HG02798 (cell line): ENCODE measurements at regions not wholly inside any gene's neighbourhood (a gene's known extent, or its start where the extent isn't known, plus 50 kb on each side); places are given as distances from the start of the nearest gene placed in this dataset.

Experiments used
- ATAC-seq: cut with Tn5 transposase; IDR thresholded peaks from one replicate; pipeline ENCODE4 v1.9.1; 2021; ENCODE audit warnings: mild to moderate bottlenecking; ENCODE audit not compliant: unreplicated experiment, poor library complexity

DNA sequence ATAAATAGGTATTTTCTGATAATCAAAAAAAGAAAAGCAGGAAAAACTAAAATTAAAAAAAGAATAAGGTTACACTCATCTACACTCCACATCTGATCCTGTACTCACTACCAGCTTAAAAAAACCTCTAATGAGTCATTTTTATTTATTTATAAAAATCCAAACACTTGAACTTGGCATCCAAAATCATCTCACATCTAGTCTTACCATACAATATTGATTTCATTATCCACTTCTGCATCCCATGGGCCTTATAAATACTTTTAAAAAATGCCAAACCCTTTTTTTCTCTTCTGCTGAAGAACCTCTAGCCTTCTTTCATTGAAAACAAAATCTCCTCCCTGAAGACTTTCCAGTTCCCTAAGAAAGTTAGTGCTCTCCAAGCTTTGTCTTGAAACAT lies 109.7 kb downstream of the TMTC3 start:
- ATAC-seq = no peak

DNA sequence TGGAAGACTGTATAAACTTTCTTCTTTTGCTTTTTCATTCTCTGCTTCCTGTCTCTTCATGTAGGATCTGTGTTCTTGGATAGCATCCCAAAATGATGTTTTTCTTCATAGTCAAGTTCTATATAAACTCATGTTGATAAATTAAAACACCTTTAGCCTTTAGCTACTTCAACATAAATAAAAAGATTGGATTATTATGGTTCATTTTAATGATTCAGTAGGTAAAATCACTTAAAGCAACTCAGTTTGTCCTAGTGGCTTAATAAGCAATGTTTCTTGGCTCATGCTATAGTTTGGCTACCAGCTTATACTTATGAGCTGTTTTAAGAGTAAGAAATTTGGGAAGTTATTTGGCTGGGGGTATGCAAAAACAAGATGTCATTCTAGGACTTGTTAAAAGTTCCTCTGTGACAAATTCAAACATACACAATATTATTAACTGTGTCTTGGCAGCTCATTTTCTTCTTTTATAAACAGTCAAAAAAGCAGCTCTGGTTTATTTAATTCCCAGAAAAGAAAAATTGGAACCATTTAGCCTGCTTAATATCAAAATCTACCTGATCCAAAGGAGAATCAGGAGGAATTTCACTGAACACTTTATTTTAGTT lies 111.4 kb downstream of the TMTC3 start:
- ATAC-seq = no peak

DNA sequence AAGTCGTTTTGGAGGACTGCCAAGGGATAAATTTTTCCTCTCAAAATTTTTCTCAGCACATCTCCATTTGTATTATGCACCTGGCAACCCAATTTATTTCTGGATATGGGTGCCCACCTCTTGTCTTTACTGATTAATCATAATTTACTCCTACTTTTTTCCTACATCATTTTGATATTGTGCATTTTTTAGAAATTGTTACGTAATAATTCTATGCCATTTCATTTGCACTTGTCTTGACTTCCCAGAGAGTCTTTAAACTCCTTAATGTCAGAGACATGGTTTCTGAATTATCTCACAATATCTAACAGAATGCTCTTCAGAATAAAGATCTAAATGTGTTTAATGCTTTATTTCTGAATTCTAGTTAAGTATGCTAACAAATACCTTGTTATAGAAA lies 113.1 kb downstream of the TMTC3 start:
- no peak for ATAC-seq

DNA sequence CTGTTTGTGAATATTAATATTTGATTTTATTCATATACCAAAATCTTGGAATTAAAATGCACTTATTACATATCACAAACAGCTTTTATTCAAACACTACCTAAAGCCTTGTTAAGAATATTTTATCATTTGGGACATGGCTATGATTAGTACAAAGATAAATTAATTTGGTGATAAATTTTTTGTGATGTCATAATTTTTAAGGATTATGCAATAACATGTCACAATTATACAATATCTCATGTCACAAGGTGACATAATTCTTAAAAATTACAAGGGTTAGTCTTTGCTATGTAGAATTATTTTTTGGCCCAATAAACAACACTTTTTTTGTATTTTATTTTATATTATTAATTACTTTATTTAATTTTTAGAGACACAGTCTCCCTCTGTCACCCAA lies 113.7 kb downstream of the TMTC3 start:
- ATAC-seq = no peak

DNA sequence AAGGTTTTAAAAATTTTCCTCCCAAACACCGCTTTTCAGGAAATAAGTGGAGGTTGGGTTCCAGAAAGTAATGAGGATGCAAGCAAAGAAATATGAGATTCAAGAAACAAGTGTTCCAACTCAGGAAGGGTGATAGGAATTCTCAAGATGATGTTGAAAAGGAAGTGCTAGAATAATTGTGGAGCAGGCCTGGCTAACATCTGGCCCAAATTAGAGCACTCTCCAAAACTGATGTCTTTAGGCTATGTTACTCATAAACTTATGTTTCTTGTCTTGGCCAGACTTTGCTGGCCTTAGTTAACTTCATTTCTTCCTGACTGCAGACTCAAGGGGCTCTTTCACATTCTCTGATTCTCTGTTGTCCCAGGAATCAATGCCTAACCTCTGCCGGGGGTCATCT lies 116.3 kb downstream of the TMTC3 start:
- no peak for ATAC-seq

DNA sequence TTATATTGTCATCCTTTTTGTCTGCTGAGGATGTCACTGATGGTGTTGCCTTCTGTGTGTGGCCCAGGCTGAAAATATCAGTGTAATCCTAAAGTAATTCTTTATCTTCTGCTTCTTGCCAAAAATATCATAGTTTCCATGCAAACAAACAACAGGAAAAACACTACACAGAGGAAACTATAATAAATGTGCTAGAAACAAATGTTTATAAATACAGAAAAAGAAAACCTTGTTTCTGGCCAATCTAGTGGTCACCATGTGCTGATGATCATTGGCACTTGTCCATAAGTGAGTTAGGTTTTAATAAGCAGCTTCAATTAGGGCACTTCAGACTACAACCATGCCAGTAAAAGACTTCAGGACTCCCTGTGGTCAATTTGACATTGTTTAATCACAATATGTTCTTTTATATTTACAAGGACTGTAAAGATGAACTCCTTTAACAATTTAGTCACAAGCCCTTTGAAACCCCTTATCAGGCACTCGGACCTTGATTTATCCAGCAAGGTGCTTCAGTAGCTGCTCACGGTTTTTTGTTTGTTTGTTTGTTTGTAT lies 124.8 kb downstream of the TMTC3 start:
- ATAC-seq = no peak

DNA sequence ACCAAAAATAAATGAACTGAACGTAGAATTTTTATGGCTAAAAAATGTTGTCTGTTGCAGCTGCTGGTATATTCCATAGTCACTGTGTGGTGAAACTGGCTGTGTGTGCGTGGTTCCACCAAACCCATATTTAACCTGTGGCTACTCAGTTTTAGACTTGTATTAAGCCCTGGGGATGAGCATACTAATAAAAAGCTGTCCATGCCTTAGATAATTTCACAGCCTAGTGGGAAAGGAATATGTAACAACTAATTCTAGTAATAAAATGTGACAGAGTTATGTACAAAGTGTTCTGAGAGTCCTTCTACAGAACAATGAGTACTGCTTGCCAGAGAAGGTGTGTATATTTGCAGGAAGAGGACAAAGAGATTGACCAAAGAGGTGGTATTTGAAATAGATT lies 125.5 kb downstream of the TMTC3 start:
- ATAC-seq = no peak

DNA sequence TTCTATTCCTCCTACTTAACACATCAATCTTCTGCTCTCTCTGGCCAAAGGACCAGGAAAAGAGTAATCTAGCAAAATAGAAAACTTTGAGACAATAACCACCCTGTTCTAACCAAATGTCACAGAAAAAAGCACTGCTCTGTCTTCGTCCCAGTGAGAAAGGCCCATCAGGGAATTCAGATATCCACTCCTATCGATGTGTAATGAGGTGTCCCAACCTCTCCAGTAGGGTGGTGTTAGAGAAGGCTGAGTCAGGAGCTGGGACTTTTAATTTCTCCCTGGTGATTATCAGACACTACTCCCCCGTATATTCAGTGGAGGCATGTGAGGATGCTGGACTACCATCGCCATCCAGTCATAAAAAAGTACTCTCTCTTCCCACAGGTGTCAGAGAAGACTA lies 130.3 kb downstream of the TMTC3 start:
- ATAC-seq = no peak

DNA sequence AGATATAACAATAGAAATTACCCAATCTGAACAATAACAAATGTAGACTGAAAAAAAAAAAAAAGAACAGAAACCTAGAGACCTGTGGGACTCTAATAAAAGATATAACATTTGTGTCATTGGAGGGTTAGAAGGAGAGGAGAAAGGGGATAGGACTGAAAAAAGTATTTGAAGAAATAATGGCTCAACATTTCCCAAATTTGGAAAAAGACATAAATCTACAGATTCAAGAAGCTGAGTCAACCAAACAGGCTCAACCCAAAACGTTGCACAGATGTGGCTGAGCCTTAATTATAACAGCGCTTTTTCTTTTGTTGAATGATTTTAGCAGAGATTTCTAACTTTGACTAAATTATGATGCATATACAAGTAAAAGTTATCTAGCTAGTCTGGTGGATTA lies 131.3 kb downstream of the TMTC3 start:
- ATAC-seq = no peak

DNA sequence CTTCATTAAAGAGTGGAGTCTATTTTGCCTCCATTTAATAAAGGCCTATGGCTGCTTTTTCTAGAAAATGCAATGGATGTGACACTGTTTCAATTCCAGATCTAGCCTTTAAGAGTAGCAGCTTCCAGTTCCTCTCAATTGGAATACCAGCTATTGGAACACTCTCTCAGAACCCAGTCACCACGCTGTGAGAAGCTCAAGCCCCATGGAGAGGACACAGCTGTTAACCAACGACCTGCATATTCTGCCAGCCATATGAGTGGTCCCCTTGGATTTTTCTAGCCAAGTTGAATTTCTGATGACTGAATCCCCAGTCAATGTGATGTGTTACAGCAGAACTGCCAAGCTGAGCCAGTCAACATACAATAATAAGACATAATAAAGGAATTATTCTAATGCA lies 131.8 kb downstream of the TMTC3 start:
- ATAC-seq = no peak

DNA sequence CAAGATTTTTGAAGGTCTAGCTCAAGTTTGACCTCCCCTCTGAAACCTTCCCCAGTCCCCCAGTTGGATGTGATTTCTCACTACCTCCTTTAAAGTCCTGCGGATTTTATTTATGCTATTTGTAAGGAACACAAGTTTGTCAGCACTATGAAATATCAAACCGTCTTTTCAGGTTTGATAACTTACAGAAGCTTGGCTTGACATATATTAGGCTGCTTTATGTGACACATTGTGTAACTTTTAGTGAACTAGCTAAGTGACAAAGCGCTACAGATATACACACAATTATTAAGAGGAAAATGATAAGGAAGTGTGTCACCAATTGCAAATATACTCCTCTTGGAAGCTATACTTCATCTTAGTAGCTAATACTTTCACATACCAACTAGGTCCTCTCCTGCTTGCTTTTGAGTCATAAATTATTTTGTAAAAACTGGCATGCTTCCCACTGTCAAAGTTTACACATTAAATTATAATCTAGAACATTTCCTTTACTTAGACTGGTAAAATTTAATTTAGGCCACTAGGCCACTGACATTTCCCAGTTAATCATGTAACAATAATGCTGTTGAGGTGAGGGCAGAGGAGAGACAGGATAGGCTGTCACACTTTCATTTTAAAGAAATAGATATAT lies 149.5 kb downstream of the TMTC3 start:
- no peak for ATAC-seq

DNA sequence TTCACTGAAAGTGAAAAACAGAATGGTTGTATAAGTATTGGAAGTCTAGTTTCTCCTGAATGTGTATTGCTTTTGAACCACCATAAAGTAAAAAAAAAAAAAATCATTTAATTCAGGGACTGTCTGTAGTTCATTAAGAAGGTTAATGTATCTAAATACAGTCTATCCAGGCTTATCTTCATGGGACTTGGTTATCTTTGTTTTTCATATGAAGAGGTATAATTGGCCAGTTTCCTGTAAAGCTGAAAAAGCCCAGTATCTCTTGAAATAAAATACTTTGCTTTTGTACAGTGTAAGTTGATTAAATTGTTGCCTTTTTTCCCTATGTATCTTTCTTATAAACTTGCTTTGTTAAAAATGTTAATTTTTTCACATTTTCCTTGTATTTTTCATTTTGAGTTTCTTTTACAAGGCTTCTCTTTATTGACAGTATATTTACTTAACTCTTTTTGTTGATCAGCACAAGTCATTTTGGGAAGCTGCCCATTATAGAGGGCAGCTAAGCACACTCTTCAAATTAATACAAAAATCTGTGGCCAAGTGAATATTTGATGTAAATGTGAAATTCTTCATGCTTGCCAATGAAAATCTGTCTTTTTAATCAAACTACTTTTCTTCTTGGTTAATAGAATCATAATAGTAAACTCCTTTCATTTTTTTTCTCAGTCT lies 156.0 kb downstream of the TMTC3 start:
- no peak for ATAC-seq

DNA sequence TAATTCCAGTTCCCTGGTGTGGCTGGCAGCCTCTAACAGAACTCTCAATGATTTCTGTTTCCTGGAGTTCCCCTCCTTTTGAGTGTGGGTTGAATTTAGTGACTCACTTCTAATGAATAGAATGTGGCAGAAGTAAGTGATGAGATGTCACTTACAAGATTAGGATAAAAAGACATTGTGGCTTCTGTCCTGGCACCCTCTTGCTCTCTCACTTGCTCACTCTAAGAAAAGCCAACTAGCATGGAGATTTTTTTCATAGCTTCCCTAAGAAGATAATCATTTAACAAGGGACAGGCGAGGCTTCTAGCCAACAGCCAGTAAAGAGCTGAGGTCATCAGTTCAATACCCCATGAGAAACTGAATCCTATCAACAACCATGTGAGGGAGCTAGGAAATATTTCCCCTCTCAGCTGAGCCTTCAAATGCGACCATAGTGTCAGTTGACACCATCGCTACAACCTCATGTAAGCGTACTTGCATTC lies 156.7 kb downstream of the TMTC3 start:
- peak; percentile 38 for ATAC-seq

DNA sequence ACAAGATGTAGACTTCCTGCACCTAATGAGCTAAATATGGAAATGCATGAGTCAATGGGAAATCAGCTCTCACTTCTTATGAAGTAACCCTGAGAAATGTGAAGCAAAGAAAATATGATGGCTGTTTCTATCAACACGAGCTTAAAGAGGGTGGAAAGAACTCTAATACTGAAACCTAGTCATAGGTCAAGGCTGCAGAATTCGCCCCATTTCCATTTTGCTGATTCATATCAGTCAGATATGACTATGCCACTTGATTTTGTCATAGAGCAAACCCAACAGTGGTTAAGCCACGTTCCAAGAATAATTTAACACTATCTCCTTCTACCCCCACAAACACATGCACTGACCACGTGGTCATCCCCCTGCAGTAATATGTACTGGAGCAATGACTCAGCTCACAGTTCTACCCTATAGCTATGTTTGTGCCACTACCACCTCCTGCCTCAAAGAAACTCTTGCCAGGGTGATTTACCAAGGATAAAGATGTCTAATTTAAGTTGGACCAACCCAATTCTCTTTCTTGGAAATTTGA lies 157.5 kb downstream of the TMTC3 start:
- peak; percentile 94 for ATAC-seq

DNA sequence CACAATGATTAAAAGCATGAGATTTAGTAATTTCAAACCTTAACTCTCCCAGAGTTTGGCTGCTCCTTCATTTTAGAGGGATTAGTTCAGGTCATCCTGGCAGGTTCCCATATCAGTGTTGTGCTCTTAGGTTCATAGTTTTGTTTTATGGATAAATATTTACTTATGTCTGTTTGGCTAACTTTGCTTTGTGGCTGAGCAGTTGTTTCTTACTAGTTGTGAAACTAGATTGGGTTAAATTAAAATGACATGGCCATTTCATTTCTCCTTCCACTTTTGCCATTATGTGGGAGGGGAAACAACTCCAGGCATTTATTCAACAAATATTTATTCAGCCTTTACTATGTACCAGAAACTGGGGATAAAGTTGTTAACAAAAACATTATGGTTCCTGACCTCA lies 158.8 kb downstream of the TMTC3 start:
- ATAC-seq = no peak

DNA sequence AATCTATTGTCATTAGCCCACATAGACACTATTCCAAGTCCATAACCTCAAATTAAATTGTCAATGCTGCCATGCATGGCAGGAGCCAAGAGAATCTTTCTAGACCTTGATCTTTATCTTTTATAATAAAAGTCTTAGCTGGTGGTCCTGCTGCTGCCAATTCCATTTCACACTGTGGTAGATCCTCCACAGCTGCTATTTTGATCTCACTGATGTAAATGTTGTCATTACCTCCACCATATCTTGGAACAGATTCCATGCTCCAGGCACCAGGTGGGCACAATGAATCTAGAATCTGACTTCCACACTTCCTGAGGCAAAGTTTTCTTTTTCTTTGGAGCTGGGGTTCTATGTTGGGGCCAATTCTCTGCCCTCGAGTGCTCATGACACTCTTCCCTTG lies 161.2 kb downstream of the TMTC3 start:
- no peak for ATAC-seq

DNA sequence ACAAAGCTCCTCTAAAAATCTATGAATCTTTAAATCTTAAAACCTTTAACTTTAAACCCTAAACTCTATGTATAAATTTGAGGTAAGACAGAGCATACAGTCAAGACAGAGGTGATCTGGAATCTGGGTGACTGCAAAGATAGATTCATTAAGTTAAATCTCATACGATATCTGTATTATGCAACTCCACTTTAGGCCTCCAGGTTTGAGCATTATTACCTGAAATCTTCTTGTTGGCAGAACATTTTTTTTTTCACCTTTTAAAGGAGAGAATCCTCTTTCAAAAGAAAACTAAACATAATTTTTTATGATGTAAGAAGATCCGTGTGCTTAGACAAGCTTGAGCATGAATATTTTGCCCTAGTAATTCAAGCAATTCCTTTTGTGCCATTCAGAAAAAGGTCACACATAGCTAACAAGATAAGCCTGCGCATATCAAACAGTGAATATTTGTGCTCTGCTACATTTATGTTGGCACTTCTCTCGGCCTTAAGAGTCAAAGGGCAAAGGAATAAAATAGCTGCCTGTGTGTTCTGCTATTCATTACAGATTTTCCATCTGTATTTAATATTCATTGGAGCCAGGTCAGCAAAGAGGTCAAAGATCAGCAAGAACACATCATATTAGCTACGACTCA lies 163.3 kb downstream of the TMTC3 start:
- no peak for ATAC-seq

DNA sequence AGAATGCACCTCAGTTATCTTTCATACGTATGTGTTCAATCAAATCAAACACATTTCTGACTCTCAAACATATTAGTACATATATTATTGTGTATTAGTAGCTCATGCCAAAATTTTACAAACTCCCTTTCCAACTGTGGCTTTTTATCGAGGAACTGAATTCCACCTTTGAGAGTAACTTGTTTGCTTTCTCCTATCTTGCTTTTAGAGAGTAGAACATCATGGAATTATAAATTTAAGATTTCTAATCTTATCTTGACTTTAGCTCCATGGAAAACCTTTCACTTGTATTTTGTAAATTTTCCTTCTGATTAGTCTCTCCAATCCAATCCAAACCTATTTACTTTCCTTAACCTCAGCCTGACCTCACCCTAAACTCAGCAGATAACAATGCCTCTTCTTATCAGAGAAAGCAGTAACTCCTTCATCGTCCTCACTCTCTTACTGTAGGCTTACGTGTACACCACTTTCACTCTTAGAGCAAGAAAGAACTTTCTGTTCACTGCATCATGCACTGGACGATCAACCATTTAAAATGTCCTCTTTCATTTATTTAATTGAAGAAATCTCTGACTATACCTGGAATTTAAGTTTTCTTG lies 164.5 kb downstream of the TMTC3 start:
- peak; percentile 31 for ATAC-seq

DNA sequence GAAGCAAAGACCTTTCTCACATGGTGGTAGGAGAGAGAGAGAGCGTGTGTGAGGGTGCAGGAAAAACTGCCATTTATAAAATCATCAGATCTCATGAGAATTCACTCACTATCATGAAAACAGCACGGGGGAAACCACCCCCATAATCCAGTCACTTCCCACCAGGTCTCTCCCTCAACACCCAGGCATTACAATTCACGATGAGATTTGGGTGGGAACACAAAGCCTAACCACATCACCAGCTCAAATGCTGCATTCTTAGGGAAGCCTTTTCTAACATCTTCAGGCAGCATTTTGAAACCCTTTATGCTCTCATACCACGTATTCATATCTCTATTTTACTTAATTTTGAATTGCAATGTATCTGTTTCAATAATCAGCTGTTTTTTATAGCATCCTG lies 165.9 kb downstream of the TMTC3 start:
- peak; percentile 9 for ATAC-seq

DNA sequence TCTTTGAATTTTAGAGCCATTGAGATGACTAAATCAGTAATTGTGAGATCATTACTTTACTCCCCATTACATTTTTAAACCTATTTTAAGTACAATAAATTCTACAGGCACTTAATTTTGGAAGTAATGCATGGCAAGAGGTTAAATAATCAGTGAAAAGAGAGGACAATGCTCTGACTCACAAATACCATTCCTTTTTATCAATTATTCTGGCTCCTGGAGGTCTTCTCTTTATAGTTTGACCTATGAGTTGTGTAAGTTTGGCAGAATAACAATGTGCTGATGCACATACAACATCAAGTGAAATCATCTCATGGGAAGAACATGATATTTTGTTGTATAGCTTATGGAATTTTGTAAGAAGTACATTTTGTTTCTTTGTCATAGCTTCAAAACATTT lies 166.7 kb downstream of the TMTC3 start:
- no peak for ATAC-seq
